Suprapubic skin (tissue), 4 donors: ENCODE measurements at regions not wholly inside any gene's neighbourhood (a gene's known extent, or its start where the extent isn't known, plus 50 kb on each side); places are given as distances from the start of the nearest gene placed in this dataset.

Experiments used
- EP300 ChIP-seq: sonication (generic); formaldehyde crosslinking; IDR thresholded peaks from one replicate; pipeline ENCODE4 v1.6.1; 2017; ENCODE audit warnings: antibody characterized with exemption
- POLR2AphosphoS5 ChIP-seq, 3 donors: sonication (generic); formaldehyde crosslinking; IDR thresholded peaks; one replicate each; pipeline ENCODE4 v1.6.1; 2017; ENCODE audit warnings: antibody characterized with exemption in 3 of 3
- TF ChIP-seq, protein P1 (sequence below), 2 donors: fragments of 200-600 bp in 1 of 2; fragments of 450-650 bp in 1 of 2; sonication (generic) in 1 of 2; IDR thresholded peaks; one replicate each; pipeline ENCODE4 v1.5.1; 2016 to 2019; ENCODE audit warnings: antibody characterized with exemption in 2 of 2, mild to moderate bottlenecking in 1 of 2, moderate library complexity in 1 of 2

DNA sequence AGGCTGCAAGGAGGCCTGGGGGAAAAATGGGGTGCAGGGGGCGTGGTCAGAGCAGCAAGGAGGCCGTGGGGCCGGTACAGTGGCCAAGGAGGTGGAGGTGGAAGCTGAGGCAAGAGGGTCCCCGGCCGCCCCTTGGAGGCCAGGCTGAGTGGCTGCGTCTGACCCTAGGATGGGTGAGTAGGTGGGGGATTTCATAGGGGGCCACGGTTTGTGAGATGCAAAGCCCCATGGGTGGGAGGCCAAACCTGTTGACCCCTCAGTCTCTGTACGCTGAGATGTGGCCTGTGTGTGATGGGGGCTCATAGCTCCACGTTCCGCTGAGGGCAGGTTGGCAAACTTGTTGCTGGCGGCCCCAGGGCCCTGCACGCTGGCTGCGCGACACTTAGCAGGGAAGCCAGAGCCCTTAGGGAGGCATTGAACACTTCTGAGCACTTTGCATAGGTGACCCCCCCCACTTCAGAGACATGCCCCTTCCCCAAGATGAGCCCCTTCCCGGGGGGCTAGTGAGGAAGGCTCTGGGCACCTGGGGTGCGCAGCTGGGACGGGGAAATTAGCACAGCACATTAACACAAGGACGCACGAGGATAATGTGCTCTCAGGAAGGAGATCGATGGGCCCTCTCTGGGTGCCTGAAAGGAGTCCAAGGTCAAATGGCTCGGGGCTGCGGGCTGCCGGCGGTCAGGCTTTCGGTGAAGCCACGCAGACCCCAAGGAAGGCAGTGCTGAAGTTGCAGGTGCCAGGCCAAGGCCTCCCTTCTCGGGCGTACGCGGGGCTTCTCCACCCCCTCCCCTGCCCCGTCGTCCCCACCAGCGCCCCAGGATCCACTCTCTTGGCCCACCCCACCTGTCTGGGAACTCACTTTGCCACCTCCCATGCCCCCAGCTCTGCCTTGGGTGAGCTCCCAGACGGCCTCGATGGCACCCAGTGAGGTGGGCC is 107.4 kb downstream of the HMX1 start:
- TF ChIP-seq, protein P1, sequence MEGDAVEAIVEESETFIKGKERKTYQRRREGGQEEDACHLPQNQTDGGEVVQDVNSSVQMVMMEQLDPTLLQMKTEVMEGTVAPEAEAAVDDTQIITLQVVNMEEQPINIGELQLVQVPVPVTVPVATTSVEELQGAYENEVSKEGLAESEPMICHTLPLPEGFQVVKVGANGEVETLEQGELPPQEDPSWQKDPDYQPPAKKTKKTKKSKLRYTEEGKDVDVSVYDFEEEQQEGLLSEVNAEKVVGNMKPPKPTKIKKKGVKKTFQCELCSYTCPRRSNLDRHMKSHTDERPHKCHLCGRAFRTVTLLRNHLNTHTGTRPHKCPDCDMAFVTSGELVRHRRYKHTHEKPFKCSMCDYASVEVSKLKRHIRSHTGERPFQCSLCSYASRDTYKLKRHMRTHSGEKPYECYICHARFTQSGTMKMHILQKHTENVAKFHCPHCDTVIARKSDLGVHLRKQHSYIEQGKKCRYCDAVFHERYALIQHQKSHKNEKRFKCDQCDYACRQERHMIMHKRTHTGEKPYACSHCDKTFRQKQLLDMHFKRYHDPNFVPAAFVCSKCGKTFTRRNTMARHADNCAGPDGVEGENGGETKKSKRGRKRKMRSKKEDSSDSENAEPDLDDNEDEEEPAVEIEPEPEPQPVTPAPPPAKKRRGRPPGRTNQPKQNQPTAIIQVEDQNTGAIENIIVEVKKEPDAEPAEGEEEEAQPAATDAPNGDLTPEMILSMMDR (IDR thresholded peaks at IDR 0.05) = no peak
- TF ChIP-seq EP300 (no peak), POLR2AphosphoS5 (IDR thresholded peaks at IDR 0.05) (no peak)
